ENCODE measurements at regions not wholly inside any gene's neighbourhood (a gene's known extent, or its start where the extent isn't known, plus 50 kb on each side); places are given as distances from the start of the nearest gene placed in this dataset.

DNA sequence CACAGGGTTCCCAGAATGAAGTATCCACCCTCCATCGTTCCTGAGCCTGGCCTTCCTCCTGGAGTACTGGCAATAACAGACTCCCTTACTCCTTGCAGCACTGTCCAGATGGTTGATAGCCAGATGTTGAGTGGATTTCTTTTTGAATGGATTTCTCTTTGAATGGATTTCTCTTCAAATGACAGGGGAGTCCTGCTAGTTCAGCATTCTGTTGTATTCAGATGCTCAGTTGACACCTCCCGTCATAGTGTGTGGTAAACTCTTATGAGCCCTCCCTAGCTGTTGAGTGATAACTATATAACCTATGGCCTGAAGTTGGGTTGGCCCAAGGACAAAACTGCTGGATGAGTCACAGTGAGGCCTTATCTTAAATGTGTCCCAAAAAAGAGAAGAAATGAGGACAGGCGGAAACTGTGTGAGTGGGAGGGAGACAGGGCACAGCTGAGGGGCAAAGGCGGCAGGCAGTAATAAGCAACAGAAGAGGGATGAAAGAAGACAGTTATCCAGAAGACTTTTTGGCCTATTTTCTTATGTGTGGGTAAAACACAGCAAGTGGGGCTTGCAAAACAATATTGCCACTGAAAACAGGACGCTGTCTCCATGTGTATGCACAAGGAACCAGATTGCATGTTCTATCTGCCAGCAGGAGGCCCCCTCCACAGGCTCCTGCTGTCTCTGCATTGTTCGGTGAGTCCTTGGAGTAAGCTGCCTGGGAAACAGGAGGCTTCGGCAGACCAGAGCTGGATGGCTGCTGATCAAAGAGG lies 209.5 kb upstream of the S1PR3 start:
- TF ChIP-seq, protein P1, sequence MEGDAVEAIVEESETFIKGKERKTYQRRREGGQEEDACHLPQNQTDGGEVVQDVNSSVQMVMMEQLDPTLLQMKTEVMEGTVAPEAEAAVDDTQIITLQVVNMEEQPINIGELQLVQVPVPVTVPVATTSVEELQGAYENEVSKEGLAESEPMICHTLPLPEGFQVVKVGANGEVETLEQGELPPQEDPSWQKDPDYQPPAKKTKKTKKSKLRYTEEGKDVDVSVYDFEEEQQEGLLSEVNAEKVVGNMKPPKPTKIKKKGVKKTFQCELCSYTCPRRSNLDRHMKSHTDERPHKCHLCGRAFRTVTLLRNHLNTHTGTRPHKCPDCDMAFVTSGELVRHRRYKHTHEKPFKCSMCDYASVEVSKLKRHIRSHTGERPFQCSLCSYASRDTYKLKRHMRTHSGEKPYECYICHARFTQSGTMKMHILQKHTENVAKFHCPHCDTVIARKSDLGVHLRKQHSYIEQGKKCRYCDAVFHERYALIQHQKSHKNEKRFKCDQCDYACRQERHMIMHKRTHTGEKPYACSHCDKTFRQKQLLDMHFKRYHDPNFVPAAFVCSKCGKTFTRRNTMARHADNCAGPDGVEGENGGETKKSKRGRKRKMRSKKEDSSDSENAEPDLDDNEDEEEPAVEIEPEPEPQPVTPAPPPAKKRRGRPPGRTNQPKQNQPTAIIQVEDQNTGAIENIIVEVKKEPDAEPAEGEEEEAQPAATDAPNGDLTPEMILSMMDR (IDR thresholded peaks at IDR 0.05; ENCODE audit: low read depth, low read length), result peak; percentile 36
- TF ChIP-seq POLR2A (IDR thresholded peaks at IDR 0.05; ENCODE audit: extremely low read depth, insufficient read length) (no peak), MYC (IDR thresholded peaks at IDR 0.05; ENCODE audit: low read depth, low read length) (peak; percentile 6; the same call in 1 of the 2 replicates)

Data from NB4 (cell line).